ENCODE measurements at regions not wholly inside any gene's neighbourhood (a gene's known extent, or its start where the extent isn't known, plus 50 kb on each side); places are given as distances from the start of the nearest gene placed in this dataset.
A peak's percentile ranks its signal among the peaks of the same experiment; 100 is the strongest.
"Not testable (repeated sequence)": the region's sequence is repeated elsewhere in the genome, so short reads cannot be mapped to it uniquely, and the experiment has no call there.

DNA sequence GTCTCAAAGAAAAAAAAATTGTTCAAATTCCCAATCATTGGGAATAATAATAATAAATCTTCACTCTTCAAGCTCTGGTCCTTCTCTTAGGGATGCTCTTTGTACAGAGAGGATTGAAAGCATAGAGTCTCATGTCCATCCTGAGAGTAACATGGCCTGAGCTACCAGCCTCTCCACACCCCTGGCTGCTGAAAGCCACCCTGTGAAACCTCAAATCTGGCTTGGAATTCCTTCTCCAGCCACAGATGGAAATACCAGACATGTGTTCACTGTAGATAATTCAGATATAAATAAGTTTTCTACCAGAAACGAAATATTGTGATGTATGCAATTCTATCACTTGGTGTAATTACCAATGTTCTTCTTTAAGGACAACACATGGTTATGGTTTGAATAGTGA is 140.6 kb downstream of the ARSF start:
- ChIA-PET POLR2A (no interaction called here), CTCF (no interaction called here)
- TF ChIP-seq, protein P1, sequence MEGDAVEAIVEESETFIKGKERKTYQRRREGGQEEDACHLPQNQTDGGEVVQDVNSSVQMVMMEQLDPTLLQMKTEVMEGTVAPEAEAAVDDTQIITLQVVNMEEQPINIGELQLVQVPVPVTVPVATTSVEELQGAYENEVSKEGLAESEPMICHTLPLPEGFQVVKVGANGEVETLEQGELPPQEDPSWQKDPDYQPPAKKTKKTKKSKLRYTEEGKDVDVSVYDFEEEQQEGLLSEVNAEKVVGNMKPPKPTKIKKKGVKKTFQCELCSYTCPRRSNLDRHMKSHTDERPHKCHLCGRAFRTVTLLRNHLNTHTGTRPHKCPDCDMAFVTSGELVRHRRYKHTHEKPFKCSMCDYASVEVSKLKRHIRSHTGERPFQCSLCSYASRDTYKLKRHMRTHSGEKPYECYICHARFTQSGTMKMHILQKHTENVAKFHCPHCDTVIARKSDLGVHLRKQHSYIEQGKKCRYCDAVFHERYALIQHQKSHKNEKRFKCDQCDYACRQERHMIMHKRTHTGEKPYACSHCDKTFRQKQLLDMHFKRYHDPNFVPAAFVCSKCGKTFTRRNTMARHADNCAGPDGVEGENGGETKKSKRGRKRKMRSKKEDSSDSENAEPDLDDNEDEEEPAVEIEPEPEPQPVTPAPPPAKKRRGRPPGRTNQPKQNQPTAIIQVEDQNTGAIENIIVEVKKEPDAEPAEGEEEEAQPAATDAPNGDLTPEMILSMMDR (IDR thresholded peaks at IDR 0.05; ENCODE audit: insufficient read depth, low read length, missing control alignments), result no peak
- DNase-seq (ENCODE audit: low read depth, low spot score), result no peak
- no peak overlapping the region for H3K4me3 ChIP-seq (ENCODE audit: low read depth, low read length)

DNA sequence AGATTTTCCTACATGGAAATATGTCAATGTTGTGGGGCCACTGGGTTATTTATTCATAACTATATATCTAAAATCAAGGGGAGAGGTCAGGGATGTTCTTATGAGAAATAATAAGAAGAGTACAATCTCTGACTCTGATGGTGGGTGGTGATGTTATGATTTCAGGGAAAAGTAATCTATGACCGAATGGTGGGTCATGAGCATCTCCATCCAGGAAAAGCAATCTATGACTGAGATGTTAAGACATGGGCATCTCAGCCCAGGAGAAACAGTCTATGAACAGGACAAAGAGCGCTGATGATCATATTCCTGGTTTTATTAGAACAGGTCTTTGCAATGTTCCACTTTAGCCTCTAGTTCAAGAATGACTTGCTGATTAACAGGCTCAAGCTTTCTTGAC is 137.1 kb downstream of the ARSF start:
- TF ChIP-seq, protein P1 (IDR thresholded peaks at IDR 0.05; ENCODE audit: insufficient read depth, low read length, missing control alignments), result no peak
- POLR2A ChIA-PET, result no interaction called here
- no peak overlapping the region for H3K4me3 ChIP-seq (ENCODE audit: low read depth, low read length)
- DNase-seq (ENCODE audit: low read depth, low spot score), result no peak
- CTCF ChIA-PET, result no interaction called here

DNA sequence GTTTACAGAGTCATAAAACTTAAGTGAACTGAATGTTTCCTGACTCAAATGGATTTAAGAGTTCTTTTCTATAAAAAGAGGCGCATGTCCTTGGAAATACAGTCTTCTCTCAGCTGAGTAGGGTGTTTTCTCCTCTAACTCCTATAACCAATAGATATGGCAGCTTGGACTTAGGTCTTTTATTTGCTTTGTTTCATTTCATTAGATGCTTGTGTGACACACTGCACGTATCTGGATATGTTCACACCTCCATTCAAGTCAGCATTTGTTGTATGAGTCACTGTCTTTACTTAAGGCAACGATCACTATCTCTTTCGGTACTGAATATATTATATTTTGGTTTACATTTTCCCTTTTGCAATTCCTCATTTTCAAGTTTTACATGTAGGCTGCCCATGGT is 136.6 kb downstream of the ARSF start:
- CTCF ChIA-PET, result no interaction called here
- H3K4me3 ChIP-seq (ENCODE audit: low read depth, low read length), result no peak overlapping the region
- TF ChIP-seq, protein P1 (IDR thresholded peaks at IDR 0.05; ENCODE audit: insufficient read depth, low read length, missing control alignments), result no peak
- DNase-seq (ENCODE audit: low read depth, low spot score), result no peak
- POLR2A ChIA-PET, result no interaction called here

DNA sequence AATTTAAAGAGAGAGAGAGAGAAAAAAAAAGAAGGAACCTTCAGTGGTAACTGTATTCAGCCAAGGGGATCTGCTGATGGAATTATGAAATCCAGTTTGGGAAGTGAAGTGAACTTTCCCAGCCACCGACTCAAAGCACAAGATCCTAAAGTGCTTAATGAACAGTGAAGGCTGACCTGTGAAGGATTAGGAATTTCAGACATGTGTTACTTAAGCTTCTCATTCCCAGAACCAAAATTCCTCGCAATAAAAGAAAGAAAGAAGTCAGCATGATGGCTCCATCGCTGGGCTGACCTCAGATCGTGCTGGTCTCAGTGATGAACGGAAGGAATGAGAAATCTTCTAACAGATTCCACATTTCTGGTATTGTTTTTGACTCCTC is 135.2 kb downstream of the ARSF start:
- POLR2A ChIA-PET, result no interaction called here
- CTCF ChIA-PET, result no interaction called here
- H3K4me3 ChIP-seq (ENCODE audit: low read depth, low read length), result no peak overlapping the region
- TF ChIP-seq, protein P1 (IDR thresholded peaks at IDR 0.05; ENCODE audit: insufficient read depth, low read length, missing control alignments), result no peak
- peak; percentile 59 for DNase-seq (ENCODE audit: low read depth, low spot score)

DNA sequence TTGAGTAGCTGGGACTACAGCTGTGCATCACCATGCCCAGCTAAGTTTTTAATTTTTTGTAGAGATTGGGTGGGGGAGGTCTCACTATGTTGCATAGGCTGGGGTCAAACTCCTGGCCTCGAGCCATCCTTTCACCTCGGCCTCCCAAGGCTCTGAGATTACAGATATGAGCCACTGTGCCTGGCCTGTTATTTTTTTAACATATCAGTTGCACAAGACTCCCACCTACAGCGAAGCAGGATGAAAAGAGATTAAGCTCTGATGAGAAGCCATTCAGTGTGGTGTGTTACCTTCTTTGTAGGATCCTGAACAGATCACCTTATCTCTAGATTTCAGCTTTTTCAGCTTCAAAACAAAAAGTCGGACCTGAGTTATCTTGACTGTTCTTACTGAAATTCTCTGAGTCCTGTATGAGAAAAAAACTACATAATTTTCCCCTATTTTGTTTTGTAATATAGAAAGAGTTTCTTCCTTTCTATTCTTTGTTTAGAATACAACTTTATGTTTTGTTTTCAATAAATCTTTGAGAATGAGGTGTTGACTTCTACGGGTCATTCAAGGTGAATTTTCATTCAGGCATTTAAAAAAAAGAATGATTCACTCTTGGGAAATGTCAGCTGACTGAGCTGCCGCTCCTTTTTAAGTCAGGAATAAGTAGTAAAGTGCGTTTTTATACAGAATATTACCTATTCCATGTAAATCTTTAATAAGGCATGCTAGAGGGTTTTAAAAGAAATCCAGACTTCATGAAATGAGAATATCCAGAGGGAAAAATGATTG is 134.6 kb downstream of the ARSF start:
- H3K4me3 ChIP-seq (ENCODE audit: low read depth, low read length), result no peak overlapping the region
- CTCF ChIA-PET, result no interaction called here
- POLR2A ChIA-PET, result no interaction called here
- no peak for DNase-seq (ENCODE audit: low read depth, low spot score)
- TF ChIP-seq, protein P1 (IDR thresholded peaks at IDR 0.05; ENCODE audit: insufficient read depth, low read length, missing control alignments), result no peak

DNA sequence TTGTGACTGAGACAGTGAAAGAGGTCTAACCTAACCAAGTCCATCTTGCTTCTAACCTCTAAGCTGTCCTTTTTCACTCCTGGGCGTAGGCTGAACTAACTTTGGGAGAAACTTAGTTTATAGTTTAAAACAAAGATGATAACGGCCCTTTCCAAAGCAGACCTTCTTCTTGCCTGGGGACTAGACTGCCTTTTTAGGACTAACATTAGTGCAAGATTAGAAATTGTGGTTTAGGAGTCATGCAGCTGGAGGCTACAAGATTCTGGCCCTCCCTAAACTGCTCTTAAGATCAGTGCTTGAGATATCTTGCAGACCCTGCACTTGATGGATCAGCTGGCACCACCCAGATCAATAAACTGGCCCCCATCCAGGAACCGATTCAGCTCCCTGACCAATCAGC is 130.9 kb downstream of the ARSF start:
- POLR2A ChIA-PET; CTCF ChIA-PET; DNase-seq (ENCODE audit: low read depth, low spot score); H3K4me3 ChIP-seq (ENCODE audit: low read depth, low read length): not testable (repeated sequence)

DNA sequence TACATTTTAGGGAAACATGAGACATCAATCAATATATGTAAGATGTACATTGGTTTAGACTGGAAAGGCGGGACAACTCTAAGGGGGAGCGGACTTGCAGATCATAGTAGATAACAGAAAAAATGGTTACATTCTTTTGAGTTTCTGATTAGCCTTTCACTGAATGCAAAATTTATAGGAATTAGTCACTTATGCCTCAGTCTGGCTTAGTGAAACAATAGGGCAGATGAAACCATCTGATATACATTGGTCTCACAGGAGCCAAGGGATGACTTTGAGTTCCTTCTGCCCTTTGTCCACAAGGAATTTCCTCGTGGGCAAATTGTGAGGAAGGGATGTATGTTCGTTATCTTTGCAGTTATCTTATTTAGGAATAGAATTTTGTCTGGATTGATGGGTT is 128.2 kb downstream of the ARSF start:
- CTCF ChIA-PET, result no interaction called here
- POLR2A ChIA-PET, result no interaction called here
- no peak overlapping the region for H3K4me3 ChIP-seq (ENCODE audit: low read depth, low read length)
- DNase-seq (ENCODE audit: low read depth, low spot score), result no peak
- TF ChIP-seq, protein P1 (IDR thresholded peaks at IDR 0.05; ENCODE audit: insufficient read depth, low read length, missing control alignments), result no peak

All from AG04449 (cell line).